ENCODE measurements at regions not wholly inside any gene's neighbourhood (a gene's known extent, or its start where the extent isn't known, plus 50 kb on each side); places are given as distances from the start of the nearest gene placed in this dataset.
"Not testable (repeated sequence)": the region's sequence is repeated elsewhere in the genome, so short reads cannot be mapped to it uniquely, and the experiment has no call there.

GRCh38 chr5:124831687-124832240 lies 85.3 kb upstream of the ZNF608 start:
- Histone ChIP-seq H3K4me1 (no peaks in the 10 kb centered on the region), H3K9me3 (no peaks in the 10 kb centered on the region), H3K27me3 (no peaks in the 10 kb centered on the region), H3K36me3 (no peaks in the 10 kb centered on the region), H3K4me3 (ENCODE audit: low read depth, low read length) (no peak overlapping the region)
- DNase-seq, result no peak
- TF ChIP-seq, protein P1, sequence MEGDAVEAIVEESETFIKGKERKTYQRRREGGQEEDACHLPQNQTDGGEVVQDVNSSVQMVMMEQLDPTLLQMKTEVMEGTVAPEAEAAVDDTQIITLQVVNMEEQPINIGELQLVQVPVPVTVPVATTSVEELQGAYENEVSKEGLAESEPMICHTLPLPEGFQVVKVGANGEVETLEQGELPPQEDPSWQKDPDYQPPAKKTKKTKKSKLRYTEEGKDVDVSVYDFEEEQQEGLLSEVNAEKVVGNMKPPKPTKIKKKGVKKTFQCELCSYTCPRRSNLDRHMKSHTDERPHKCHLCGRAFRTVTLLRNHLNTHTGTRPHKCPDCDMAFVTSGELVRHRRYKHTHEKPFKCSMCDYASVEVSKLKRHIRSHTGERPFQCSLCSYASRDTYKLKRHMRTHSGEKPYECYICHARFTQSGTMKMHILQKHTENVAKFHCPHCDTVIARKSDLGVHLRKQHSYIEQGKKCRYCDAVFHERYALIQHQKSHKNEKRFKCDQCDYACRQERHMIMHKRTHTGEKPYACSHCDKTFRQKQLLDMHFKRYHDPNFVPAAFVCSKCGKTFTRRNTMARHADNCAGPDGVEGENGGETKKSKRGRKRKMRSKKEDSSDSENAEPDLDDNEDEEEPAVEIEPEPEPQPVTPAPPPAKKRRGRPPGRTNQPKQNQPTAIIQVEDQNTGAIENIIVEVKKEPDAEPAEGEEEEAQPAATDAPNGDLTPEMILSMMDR (IDR thresholded peaks at IDR 0.05; ENCODE audit: low read depth, low read length), result no peak

- Histone ChIP-seq H3K4me1 (no peaks in the 10 kb centered on the region), H3K36me3 (no peaks in the 10 kb centered on the region), H3K4me3 (ENCODE audit: low read depth, low read length) (no peak overlapping the region), H3K27me3 (no peaks in the 10 kb centered on the region), H3K9me3 (no peaks in the 10 kb centered on the region)
- TF ChIP-seq, protein P1 (IDR thresholded peaks at IDR 0.05; ENCODE audit: low read depth, low read length), result no peak
- no peak for DNase-seq
Measured at GRCh38 chr5:124832510-124832909, 86.1 kb upstream of the ZNF608 start.

GRCh38 chr5:124836314-124836713 lies 89.9 kb upstream of the ZNF608 start:
- not testable (repeated sequence) for H3K9me3 ChIP-seq; H3K4me3 ChIP-seq (ENCODE audit: low read depth, low read length); DNase-seq; H3K4me1 ChIP-seq; H3K36me3 ChIP-seq; H3K27me3 ChIP-seq

DNA sequence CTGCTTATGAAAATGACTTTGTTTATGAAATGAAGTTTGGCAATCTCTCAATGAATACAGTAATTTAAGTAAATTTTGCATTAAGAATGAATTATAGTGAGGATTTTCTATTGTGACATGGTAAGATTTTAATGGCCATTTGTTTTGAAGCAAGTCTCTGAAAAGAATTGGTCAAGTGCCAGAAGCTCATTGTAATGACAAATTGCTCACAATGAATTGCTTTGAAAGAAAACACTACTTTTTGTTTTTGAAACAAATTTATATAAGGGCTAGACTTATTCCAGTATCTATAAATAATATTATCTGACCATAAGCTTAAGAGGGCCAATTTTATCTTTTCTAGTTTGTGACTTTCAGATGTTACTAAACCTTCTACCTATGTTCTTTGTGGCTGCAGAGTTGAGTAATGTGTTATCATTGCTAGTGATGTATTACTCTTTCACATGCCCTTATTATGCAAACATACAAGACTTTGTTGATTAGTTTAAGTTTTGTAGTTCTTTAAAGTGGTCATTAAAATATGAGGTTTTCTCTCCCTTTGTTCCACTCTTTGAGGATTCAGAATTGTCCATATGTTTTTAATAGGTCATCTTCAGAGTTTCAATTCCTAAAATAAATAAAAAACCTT lies 93.0 kb upstream of the ZNF608 start:
- no peaks in the 10 kb centered on the region for H3K9me3 ChIP-seq
- H3K36me3 ChIP-seq, result no peaks in the 10 kb centered on the region
- no peaks in the 10 kb centered on the region for H3K27me3 ChIP-seq
- H3K4me1 ChIP-seq, result no peaks in the 10 kb centered on the region
- TF ChIP-seq, protein P1 (IDR thresholded peaks at IDR 0.05; ENCODE audit: low read depth, low read length), result no peak
- H3K4me3 ChIP-seq (ENCODE audit: low read depth, low read length), result no peak overlapping the region
- no peak for DNase-seq

GRCh38 chr5:124841829-124842712 lies 95.6 kb upstream of the ZNF608 start:
- no peak for DNase-seq
- Histone ChIP-seq H3K36me3 (no peaks in the 10 kb centered on the region), H3K27me3 (no peaks in the 10 kb centered on the region), H3K9me3 (no peaks in the 10 kb centered on the region), H3K4me3 (ENCODE audit: low read depth, low read length) (no peak overlapping the region), H3K4me1 (no peaks in the 10 kb centered on the region)
- TF ChIP-seq, protein P1 (IDR thresholded peaks at IDR 0.05; ENCODE audit: low read depth, low read length), result no peak

- Histone ChIP-seq H3K27me3 (no peaks in the 10 kb centered on the region), H3K9me3 (no peaks in the 10 kb centered on the region), H3K36me3 (no peaks in the 10 kb centered on the region), H3K4me1 (no peaks in the 10 kb centered on the region), H3K4me3 (ENCODE audit: low read depth, low read length) (no peak overlapping the region)
- TF ChIP-seq, protein P1 (IDR thresholded peaks at IDR 0.05; ENCODE audit: low read depth, low read length), result no peak
- no peak for DNase-seq
Measured at GRCh38 chr5:124842725-124843595, 96.5 kb upstream of the ZNF608 start.
